Heart left ventricle (tissue), 13 donors: ENCODE measurements at regions not wholly inside any gene's neighbourhood (a gene's known extent, or its start where the extent isn't known, plus 50 kb on each side); places are given as distances from the start of the nearest gene placed in this dataset.

ENCODE experiments used
- POLR2A ChIP-seq, 2 donors: fragments of 450-650 bp; IDR thresholded peaks; one replicate each; pipeline ENCODE4 v1.6.1; 2017; ENCODE audit warnings: antibody characterized with exemption in 2 of 2, mild to moderate bottlenecking in 2 of 2, moderate library complexity in 2 of 2
- TF ChIP-seq, protein P1 (sequence below), 12 donors: fragments of 200-600 bp; sonication (generic) in 4 of 12; IDR thresholded peaks; one replicate each; pipeline versions ENCODE4 v1.5.0 to v1.8.0; 2018 to 2022; ENCODE audit warnings: antibody characterized with exemption in 12 of 12, mild to moderate bottlenecking in 5 of 12
- donor health status: ischemic (EF 13 %, LVEDD 7.1; RV severe dilation, severe dysfunction).
- donor health status: DM: no; HTN: yes; CAD: no.
- donor health status: DM: no; HTN: no; CAD: no.
- donor health status: ischemic (EF 25% LVEDD 6.9; RV normal size, moderate dysfunction).
- donor health status: ischemic (EF 25% LVEDD 5.7; RV mildly dilated, moderate dysfunction).
- donor health status: ischemic (EF 35%, LVEDD 5.7; RV mildly dilated, moderate dysfunction).
- donor health status: nonischemic (EF 11% LVEDD 7.7; RV severe dilation, severe dysfunction).
- donor health status: DM: yes; HTN: yes; CAD: no.
- donor health status: PGD.
- donor health status: ischemic (EF 29% LVEDD 5.4; RV normal size, mild dysfunction).
- donor health status: nonischemic (EF 23%, LVEDD 6.1; RV moderate dilation, normal function).

- TF ChIP-seq, protein P1, sequence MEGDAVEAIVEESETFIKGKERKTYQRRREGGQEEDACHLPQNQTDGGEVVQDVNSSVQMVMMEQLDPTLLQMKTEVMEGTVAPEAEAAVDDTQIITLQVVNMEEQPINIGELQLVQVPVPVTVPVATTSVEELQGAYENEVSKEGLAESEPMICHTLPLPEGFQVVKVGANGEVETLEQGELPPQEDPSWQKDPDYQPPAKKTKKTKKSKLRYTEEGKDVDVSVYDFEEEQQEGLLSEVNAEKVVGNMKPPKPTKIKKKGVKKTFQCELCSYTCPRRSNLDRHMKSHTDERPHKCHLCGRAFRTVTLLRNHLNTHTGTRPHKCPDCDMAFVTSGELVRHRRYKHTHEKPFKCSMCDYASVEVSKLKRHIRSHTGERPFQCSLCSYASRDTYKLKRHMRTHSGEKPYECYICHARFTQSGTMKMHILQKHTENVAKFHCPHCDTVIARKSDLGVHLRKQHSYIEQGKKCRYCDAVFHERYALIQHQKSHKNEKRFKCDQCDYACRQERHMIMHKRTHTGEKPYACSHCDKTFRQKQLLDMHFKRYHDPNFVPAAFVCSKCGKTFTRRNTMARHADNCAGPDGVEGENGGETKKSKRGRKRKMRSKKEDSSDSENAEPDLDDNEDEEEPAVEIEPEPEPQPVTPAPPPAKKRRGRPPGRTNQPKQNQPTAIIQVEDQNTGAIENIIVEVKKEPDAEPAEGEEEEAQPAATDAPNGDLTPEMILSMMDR (IDR thresholded peaks at IDR 0.05) = no peak
- TF ChIP-seq POLR2A (IDR thresholded peaks at IDR 0.05) = no peak
These were observed 242.2 kb upstream of the MIR17HG start for GRCh38 chr13:91105270-91105669.
